ENCODE measurements at regions not wholly inside any gene's neighbourhood (a gene's known extent, or its start where the extent isn't known, plus 50 kb on each side); places are given as distances from the start of the nearest gene placed in this dataset.

- no peak for TF ChIP-seq CTCF (IDR thresholded peaks at IDR 0.05)
- WGBS, 2 donors, result 64 to 66% methylated on average over 2 of the region's 2 CpGs
- Histone ChIP-seq H3K27me3 (no peaks in the 10 kb centered on the region), H3K9me3 (no peaks in the 10 kb centered on the region), H3K4me1 (no peaks in the 10 kb centered on the region), H3K36me3 (no peaks in the 10 kb centered on the region), H3K4me3 (no peak overlapping the region), H3K27ac (no peak overlapping the region)
- ATAC-seq (no peak), DNase-seq (no peak), FAIRE-seq (no peak)
- intact Hi-C loops (cut with DNase I), result no loop called here
Measured at GRCh38 chr17:15134363-15134762, 130.8 kb downstream of the PMP22 start.

- Histone ChIP-seq H3K4me1 (no peaks in the 10 kb centered on the region), H3K27me3 (no peaks in the 10 kb centered on the region), H3K4me3 (no peak overlapping the region), H3K27ac (no peak overlapping the region), H3K9me3 (no peaks in the 10 kb centered on the region), H3K36me3 (no peaks in the 10 kb centered on the region)
- DNase-seq, result no peak
- intact Hi-C loops (cut with DNase I), result no loop called here
- no peak for ATAC-seq
- FAIRE-seq, result no peak
- TF ChIP-seq CTCF (IDR thresholded peaks at IDR 0.05), result no peak
- whole genome bisulfite sequencing, 2 donors, result 88 to 94% methylated on average over 4 of the region's 4 CpGs
Measured at GRCh38 chr17:15133826-15134225, 131.3 kb downstream of the PMP22 start.

GRCh38 chr17:15133143-15133542, 132.0 kb downstream of the PMP22 start:
- no peak for TF ChIP-seq CTCF (IDR thresholded peaks at IDR 0.05)
- DNase-seq, result no peak
- 88 to 94% methylated on average over 6 of the region's 6 CpGs for WGBS, 2 donors
- FAIRE-seq, result no peak
- Histone ChIP-seq H3K27ac (no peak overlapping the region), H3K4me3 (no peak overlapping the region), H3K4me1 (no peaks in the 10 kb centered on the region), H3K36me3 (no peaks in the 10 kb centered on the region), H3K9me3 (no peaks in the 10 kb centered on the region), H3K27me3 (no peaks in the 10 kb centered on the region)
- intact Hi-C loops (cut with DNase I), result no loop called here
- ATAC-seq, result no peak

- DNase-seq (no peak), ATAC-seq (no peak), FAIRE-seq (no peak)
- H3K4me1 ChIP-seq, result no peaks in the 10 kb centered on the region
- no peak for TF ChIP-seq CTCF (IDR thresholded peaks at IDR 0.05)
- H3K27ac ChIP-seq, result no peak overlapping the region
- no peaks in the 10 kb centered on the region for H3K27me3 ChIP-seq
- WGBS, 2 donors, result 59 to 67% methylated on average over 2 of the region's 2 CpGs
- intact Hi-C loops (cut with DNase I), result no loop called here
- H3K9me3 ChIP-seq, result no peaks in the 10 kb centered on the region
- no peak overlapping the region for H3K4me3 ChIP-seq
- no peaks in the 10 kb centered on the region for H3K36me3 ChIP-seq
Measured at GRCh38 chr17:15130426-15130825, 134.7 kb downstream of the PMP22 start.

- no peak for DNase-seq
- no peak for ATAC-seq
- no peak for FAIRE-seq
Measured at GRCh38 chr17:15129986-15130385, 135.1 kb downstream of the PMP22 start.

More at GRCh38 chr17:15129986-15130385, 135.1 kb downstream of the PMP22 start:
- TF ChIP-seq CTCF (IDR thresholded peaks at IDR 0.05), result no peak
- Histone ChIP-seq H3K36me3 (no peaks in the 10 kb centered on the region), H3K27me3 (no peaks in the 10 kb centered on the region), H3K9me3 (no peaks in the 10 kb centered on the region), H3K4me1 (no peaks in the 10 kb centered on the region), H3K4me3 (no peak overlapping the region), H3K27ac (no peak overlapping the region)
- 26 to 30% methylated on average over 3 of the region's 3 CpGs for WGBS, 2 donors
- intact Hi-C loops (cut with DNase I), result no loop called here
